GM23338 (cell line): ENCODE measurements at regions not wholly inside any gene's neighbourhood (a gene's known extent, or its start where the extent isn't known, plus 50 kb on each side); places are given as distances from the start of the nearest gene placed in this dataset.

Source experiments
- ATAC-seq: fragments of 200-7000 bp; cut with Tn5 transposase; 3 replicates; pipeline ENCODE4 v1.9.1; 2020
- DNase-seq: peaks from one replicate; pipeline ENCODE4 v3.0.0-alpha.2; 2015; ENCODE audit warnings: low spot score
- H2AFZ ChIP-seq: fragments of 200-600 bp; sonication (generic); 2 replicates; pipeline ENCODE4 v1.8.0; 2016; ENCODE audit warnings: antibody characterized with exemption, mild to moderate bottlenecking, moderate library complexity
- H3F3A ChIP-seq: fragments of 200-600 bp; sonication (generic); replicated peaks from 2 replicates; pipeline ENCODE4 v1.8.0; 2017; ENCODE audit warnings: antibody characterized with exemption, mixed run types, low read depth
- H3K27ac ChIP-seq: fragments of 200-600 bp; sonication (generic); 2 replicates; pipeline ENCODE4 v1.6.1; 2016; ENCODE audit warnings: low read depth
- H3K27me3 ChIP-seq: fragments of 200-600 bp; sonication (generic); 2 replicates; pipeline ENCODE4 v1.8.0; 2016; ENCODE audit warnings: mild to moderate bottlenecking, mixed run types, moderate library complexity; ENCODE audit not compliant: insufficient read depth
- H3K36me3 ChIP-seq: fragments of 200-600 bp; sonication (generic); 2 replicates; pipeline ENCODE4 v1.8.0; 2016; ENCODE audit warnings: mild to moderate bottlenecking; ENCODE audit not compliant: insufficient read depth
- H3K4me1 ChIP-seq: fragments of 200-600 bp; sonication (generic); 2 replicates; pipeline ENCODE4 v1.8.0; 2016; ENCODE audit warnings: mild to moderate bottlenecking, moderate library complexity; ENCODE audit not compliant: insufficient read depth
- H3K4me2 ChIP-seq: fragments of 200-600 bp; sonication (generic); 2 replicates; pipeline ENCODE4 v1.7.1; 2017; ENCODE audit warnings: mixed run types
- H3K4me3 ChIP-seq: fragments of 200-600 bp; sonication (generic); 2 replicates; pipeline ENCODE4 v1.6.1; 2016; ENCODE audit warnings: mixed run types
- H3K79me2 ChIP-seq: fragments of 200-600 bp; sonication (generic); replicated peaks from 2 replicates; pipeline ENCODE4 v1.8.0; 2017; ENCODE audit warnings: mild to moderate bottlenecking; ENCODE audit not compliant: insufficient read depth
- H3K9me2 ChIP-seq: fragments of 200-600 bp; sonication (generic); 2 replicates; pipeline ENCODE4 v1.8.0; 2017; ENCODE audit not compliant: insufficient read depth
- H4K20me1 ChIP-seq: fragments of 200-600 bp; sonication (generic); replicated peaks from 2 replicates; pipeline ENCODE4 v1.8.0; 2017; ENCODE audit warnings: mild to moderate bottlenecking; ENCODE audit not compliant: insufficient read depth
- H3K27ac Mint-ChIP-seq: 2 replicates; pipeline ENCODE4 v1.8.0; 2020; ENCODE audit warnings: inconsistent platforms, mild to moderate bottlenecking, moderate library complexity, mixed read lengths
- H3K27me3 Mint-ChIP-seq: 3 replicates; pipeline ENCODE4 v1.8.0; 2022; ENCODE audit warnings: low read depth, mild to moderate bottlenecking, moderate library complexity, mixed read lengths, inconsistent platforms; ENCODE audit not compliant: insufficient read depth, poor library complexity
- H3K36me3 Mint-ChIP-seq: 3 replicates; pipeline ENCODE4 v1.8.0; 2021; ENCODE audit warnings: low read depth, mild to moderate bottlenecking, inconsistent platforms, moderate library complexity, mixed read lengths
- H3K4me1 Mint-ChIP-seq: 3 replicates; pipeline ENCODE4 v1.8.0; 2020; ENCODE audit warnings: mild to moderate bottlenecking, inconsistent platforms, mixed read lengths
- H3K4me3 Mint-ChIP-seq: 3 replicates; pipeline ENCODE4 v1.8.0; 2021; ENCODE audit warnings: moderate library complexity, mild to moderate bottlenecking, inconsistent platforms, mixed read lengths
- H3K9me3 Mint-ChIP-seq: 3 replicates; pipeline ENCODE4 v1.8.0; 2020; ENCODE audit warnings: moderate library complexity, mild to moderate bottlenecking, inconsistent platforms, mixed read lengths
- CREB1 ChIP-seq: fragments of 250-450 bp; sonication (Bioruptor Pico); IDR thresholded peaks from 2 replicates; pipeline ENCODE4 v1.5.0; 2020; ENCODE audit warnings: low read depth, mild to moderate bottlenecking, moderate library complexity
- CTCF ChIP-seq, 2 experiments: fragments of 200-600 bp in 1 of 2; sonication (generic) in 1 of 2; conservative IDR thresholded peaks; 2 replicates each; pipeline versions ENCODE4 v1.5.1 to v1.6.1; 2016 to 2017; ENCODE audit warnings: antibody characterized with exemption in 2 of 2, low read depth in 2 of 2, mild to moderate bottlenecking in 2 of 2, moderate library complexity in 1 of 2
- EZH2phosphoT487 ChIP-seq: fragments of 200-600 bp; sonication (generic); IDR thresholded peaks from one replicate; pipeline ENCODE4 v1.8.1; 2018; ENCODE audit warnings: antibody characterized with exemption; ENCODE audit not compliant: unreplicated experiment
- JUNB ChIP-seq: IDR thresholded peaks from one replicate; pipeline ENCODE4 v1.6.1; 2016; ENCODE audit warnings: antibody characterized with exemption; ENCODE audit not compliant: unreplicated experiment
- NANOG ChIP-seq: IDR thresholded peaks from 2 replicates; pipeline ENCODE4 v1.6.1; 2016; ENCODE audit warnings: antibody characterized with exemption, borderline replicate concordance
- POLR2AphosphoS5 ChIP-seq: IDR thresholded peaks from 2 replicates; pipeline ENCODE4 v1.6.1; 2016; ENCODE audit warnings: antibody characterized with exemption, low read depth
- REST ChIP-seq: IDR thresholded peaks from one replicate; pipeline ENCODE4 v1.6.1; 2018; ENCODE audit warnings: antibody characterized with exemption; ENCODE audit not compliant: unreplicated experiment
- STAT1 ChIP-seq: IDR thresholded peaks from one replicate; pipeline ENCODE4 v1.6.1; 2016; ENCODE audit warnings: antibody characterized with exemption; ENCODE audit not compliant: unreplicated experiment
- ZNF114 ChIP-seq: fragments of 250-450 bp; sonication (Bioruptor Pico); IDR thresholded peaks from 2 replicates; pipeline ENCODE4 v1.5.0; 2020; ENCODE audit warnings: mild to moderate bottlenecking, moderate library complexity
- ZNF331 ChIP-seq: fragments of 250-450 bp; sonication (Bioruptor Pico); IDR thresholded peaks from 2 replicates; pipeline ENCODE4 v1.5.0; 2020; ENCODE audit warnings: low read depth, mild to moderate bottlenecking, moderate library complexity
- ZNF462 ChIP-seq: fragments of 250-450 bp; sonication (Bioruptor Pico); IDR thresholded peaks from 2 replicates; pipeline ENCODE4 v1.5.0; 2020; ENCODE audit warnings: mild to moderate bottlenecking, moderate library complexity

- TF ChIP-seq CTCF (conservative IDR thresholded peaks at IDR 0.05; ENCODE audit: low read depth in 2 of 2) (no peak), NANOG (no peak), EZH2phosphoT487 (no peak), ZNF114 (CRISPR knock-in tag) (no peak), ZNF462 (no peak), ZNF331 (CRISPR knock-in tag) (no peak), STAT1 (no peak), CREB1 (no peak)
These were observed 342.6 kb downstream of the LPIN1 start (continued) for GRCh38 chr2:12089001-12089400.

GRCh38 chr2:12089496-12089895 lies 343.1 kb downstream of the LPIN1 start:
- no peaks in the 10 kb centered on the region for H3K79me2 ChIP-seq
- no peaks in the 10 kb centered on the region for H4K20me1 ChIP-seq
- 0 out of 2 replicates have a peak, but pooled peaks cover 3% of the 10 kb centered on the region for H3K9me2 ChIP-seq
- no peaks in the 10 kb centered on the region for H3F3A ChIP-seq
- H3K4me3 ChIP-seq = no peak overlapping the region
- Mint-ChIP-seq H3K4me1 (peaks cover 11% of the 10 kb centered on the region), H3K9me3 (no peaks in the 10 kb centered on the region), H3K27ac (no peak overlapping the region), H3K4me3 (no peak overlapping the region), H3K27me3 (peaks cover 8% of the 10 kb centered on the region), H3K36me3 (peaks cover 4% of the 10 kb centered on the region; the same call in 1 of the 3 replicates)
- H3K4me2 ChIP-seq = no peak overlapping the region
- no peak overlapping the region for H3K27ac ChIP-seq
- H3K36me3 ChIP-seq = no peaks in the 10 kb centered on the region
- ATAC-seq (no peak), DNase-seq (no peak)
- peaks cover 17% of the 10 kb centered on the region for H3K4me1 ChIP-seq
- peak overlapping the region; percentile 60 for H2AFZ ChIP-seq
- no peaks in the 10 kb centered on the region for H3K27me3 ChIP-seq
- TF ChIP-seq POLR2AphosphoS5 (no peak), JUNB (no peak), REST (no peak), CTCF (conservative IDR thresholded peaks at IDR 0.05; ENCODE audit: low read depth in 2 of 2) (no peak), STAT1 (no peak), ZNF114 (CRISPR knock-in tag) (no peak)
